Upper lobe of right lung (tissue), 1 donor: ENCODE measurements at regions not wholly inside any gene's neighbourhood (a gene's known extent, or its start where the extent isn't known, plus 50 kb on each side); places are given as distances from the start of the nearest gene placed in this dataset.
"Not testable (repeated sequence)": the region's sequence is repeated elsewhere in the genome, so short reads cannot be mapped to it uniquely, and the experiment has no call there.

Source experiments
- ATAC-seq: fragments of 200-7000 bp; cut with Tn5 transposase; one replicate; pipeline ENCODE4 v1.9.1; 2020; ENCODE audit warnings: mild to moderate bottlenecking, moderate library complexity
- DNase-seq: peaks from one replicate; pipeline ENCODE4 v3.0.0-alpha.2; 2020
- H3K27ac ChIP-seq: fragments of 200-600 bp; one replicate; pipeline ENCODE4 v1.8.0; 2022
- H3K27me3 ChIP-seq: fragments of 200-600 bp; one replicate; pipeline ENCODE4 v1.8.0; 2022; ENCODE audit warnings: mild to moderate bottlenecking
- H3K36me3 ChIP-seq: fragments of 200-600 bp; one replicate; pipeline ENCODE4 v1.8.0; 2022
- H3K4me1 ChIP-seq: fragments of 200-600 bp; one replicate; pipeline ENCODE4 v1.8.0; 2022
- H3K4me3 ChIP-seq: fragments of 200-600 bp; one replicate; pipeline ENCODE4 v1.8.0; 2022; ENCODE audit warnings: mild to moderate bottlenecking
- H3K9me3 ChIP-seq: fragments of 200-600 bp; one replicate; pipeline ENCODE4 v1.8.0; 2022
- CTCF ChIP-seq: fragments of 200-600 bp; IDR thresholded peaks from one replicate; pipeline ENCODE4 v1.8.0; 2022; ENCODE audit warnings: antibody characterized with exemption
- intact Hi-C: fragments of 100-400 bp; cut with DNase I; formaldehyde crosslinking; loops from one replicate; pipeline ENCODE4 v1.11.0; 2022
- donor health status: DM: no; HTN: yes; CAD: no; lungs with severe emphysema.

- DNase-seq = no peak
- H3K9me3 ChIP-seq = no peaks in the 10 kb centered on the region
- TF ChIP-seq CTCF = peak; percentile 29
- no peaks in the 10 kb centered on the region for H3K4me1 ChIP-seq
- H3K36me3 ChIP-seq = no peaks in the 10 kb centered on the region
- H3K4me3 ChIP-seq = no peak overlapping the region
- ATAC-seq = peak; percentile 74
- H3K27ac ChIP-seq = no peak overlapping the region
- H3K27me3 ChIP-seq = no peaks in the 10 kb centered on the region
- intact Hi-C loops = no loop called here
These were observed 79.6 kb downstream of the SMIM20 start for GRCh38 chr4:25993395-25994185.

GRCh38 chr4:25994577-25994976, 80.6 kb downstream of the SMIM20 start:
- H3K27ac ChIP-seq, ATAC-seq, H3K4me1 ChIP-seq, intact Hi-C loops, H3K36me3 ChIP-seq, H3K4me3 ChIP-seq, DNase-seq, H3K9me3 ChIP-seq, H3K27me3 ChIP-seq: not testable (repeated sequence)

GRCh38 chr4:26000274-26000950, 86.4 kb downstream of the SMIM20 start:
- H3K4me1 ChIP-seq = no peaks in the 10 kb centered on the region
- no peak for TF ChIP-seq CTCF
- H3K4me3 ChIP-seq = no peak overlapping the region
- DNase-seq (no peak), ATAC-seq (peak; percentile 81)
- intact Hi-C loops = no loop called here
- H3K9me3 ChIP-seq = no peaks in the 10 kb centered on the region
- no peaks in the 10 kb centered on the region for H3K27me3 ChIP-seq
- no peaks in the 10 kb centered on the region for H3K36me3 ChIP-seq
- H3K27ac ChIP-seq = no peak overlapping the region

GRCh38 chr4:26001413-26001812, 87.4 kb downstream of the SMIM20 start:
- Histone ChIP-seq H3K27ac (no peak overlapping the region), H3K4me1 (no peaks in the 10 kb centered on the region), H3K9me3 (no peaks in the 10 kb centered on the region), H3K4me3 (no peak overlapping the region), H3K36me3 (no peaks in the 10 kb centered on the region), H3K27me3 (no peaks in the 10 kb centered on the region)
- TF ChIP-seq CTCF = no peak
- no peak for DNase-seq
- no peak for ATAC-seq
- intact Hi-C loops = no loop called here

- Histone ChIP-seq H3K27me3 (no peaks in the 10 kb centered on the region), H3K4me3 (no peak overlapping the region), H3K9me3 (no peaks in the 10 kb centered on the region), H3K27ac (no peak overlapping the region), H3K36me3 (no peaks in the 10 kb centered on the region), H3K4me1 (no peaks in the 10 kb centered on the region)
- intact Hi-C loops = no loop called here
- TF ChIP-seq CTCF = no peak
- ATAC-seq (no peak), DNase-seq (no peak)
These were observed 87.8 kb downstream of the SMIM20 start for GRCh38 chr4:26001816-26002215.

- TF ChIP-seq CTCF = no peak
- ATAC-seq (peak; percentile 28), DNase-seq (no peak)
- Histone ChIP-seq H3K9me3 (peaks cover 3% of the 10 kb centered on the region), H3K4me3 (no peak overlapping the region), H3K27me3 (no peaks in the 10 kb centered on the region), H3K4me1 (no peaks in the 10 kb centered on the region), H3K27ac (no peak overlapping the region), H3K36me3 (no peaks in the 10 kb centered on the region)
- intact Hi-C loops = no loop called here
These were observed 89.0 kb downstream of the SMIM20 start for GRCh38 chr4:26003056-26003455.
